OCI-LY3 (cell line): ENCODE measurements at regions not wholly inside any gene's neighbourhood (a gene's known extent, or its start where the extent isn't known, plus 50 kb on each side); places are given as distances from the start of the nearest gene placed in this dataset.

ENCODE experiments used
- CTCF ChIP-seq: fragments of 200-600, 300-600 bp; sonication (generic); IDR thresholded peaks from 2 replicates; pipeline ENCODE4 v1.5.1; 2014; ENCODE audit warnings: antibody characterized with exemption, low read length, low read depth
- EZH2phosphoT487 ChIP-seq: fragments of 200-600 bp; shearing (Covaris generic); IDR thresholded peaks from 2 replicates; pipeline ENCODE4 v1.6.1; 2018; ENCODE audit warnings: antibody characterized with exemption, mixed run types, low read depth

- TF ChIP-seq CTCF (no peak), EZH2phosphoT487 (no peak)
These were observed 84.3 kb upstream of the MTPN start for GRCh38 chr7:136061433-136061832.
